GM12892 (cell line): ENCODE measurements at regions not wholly inside any gene's neighbourhood (a gene's known extent, or its start where the extent isn't known, plus 50 kb on each side); places are given as distances from the start of the nearest gene placed in this dataset.

Experiments
- POLR2A ChIP-seq: IDR thresholded peaks from 2 replicates; pipeline ENCODE4 v1.6.1; 2011; ENCODE audit warnings: low read depth, low read length, control low read depth
- POLR2AphosphoS5 ChIP-seq: IDR thresholded peaks from 2 replicates; pipeline ENCODE4 v1.6.1; 2011; ENCODE audit warnings: low read depth, low read length, control low read depth

- no peak for TF ChIP-seq POLR2AphosphoS5
- TF ChIP-seq POLR2A = no peak
These were observed 728.3 kb downstream of the TYW1 start for GRCh38 chr7:67724955-67725354.
